ENCODE measurements at regions not wholly inside any gene's neighbourhood (a gene's known extent, or its start where the extent isn't known, plus 50 kb on each side); places are given as distances from the start of the nearest gene placed in this dataset.

DNA sequence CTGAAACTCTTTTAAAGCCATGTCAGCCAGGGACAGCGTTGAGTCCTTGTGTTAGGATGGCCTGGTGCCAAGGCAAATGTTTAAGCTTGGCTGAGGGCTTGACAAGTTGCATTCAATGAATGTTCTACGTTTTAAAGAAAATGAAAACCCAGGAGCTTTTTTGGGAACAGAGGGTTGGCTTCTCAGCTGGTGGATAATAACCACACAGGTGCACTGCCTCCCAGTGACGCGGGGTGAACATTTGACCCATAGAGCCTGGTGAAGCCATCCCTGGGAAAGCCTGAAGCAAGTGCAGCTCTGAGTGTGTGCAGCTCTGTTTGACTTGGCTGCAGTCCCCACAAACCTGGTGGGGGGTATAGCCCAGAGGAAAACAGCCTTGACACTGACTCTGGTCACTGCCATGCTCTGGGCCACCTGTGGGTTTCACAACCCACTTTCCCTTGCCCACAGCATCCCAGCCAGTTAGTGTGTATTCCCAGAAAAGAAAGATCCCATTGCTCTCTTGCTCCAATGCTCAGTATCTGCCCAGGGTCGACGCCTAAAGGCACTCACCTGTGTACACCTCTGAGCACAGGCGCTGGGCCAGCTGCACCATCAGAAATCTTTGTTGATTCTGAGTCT lies 874.9 kb downstream of the RNF144A start:
- TF ChIP-seq POLR2AphosphoS5 (IDR thresholded peaks at IDR 0.05) (no peak), POLR2A (IDR thresholded peaks at IDR 0.05; ENCODE audit: low read depth) (no peak)
- TF ChIP-seq, protein P1, sequence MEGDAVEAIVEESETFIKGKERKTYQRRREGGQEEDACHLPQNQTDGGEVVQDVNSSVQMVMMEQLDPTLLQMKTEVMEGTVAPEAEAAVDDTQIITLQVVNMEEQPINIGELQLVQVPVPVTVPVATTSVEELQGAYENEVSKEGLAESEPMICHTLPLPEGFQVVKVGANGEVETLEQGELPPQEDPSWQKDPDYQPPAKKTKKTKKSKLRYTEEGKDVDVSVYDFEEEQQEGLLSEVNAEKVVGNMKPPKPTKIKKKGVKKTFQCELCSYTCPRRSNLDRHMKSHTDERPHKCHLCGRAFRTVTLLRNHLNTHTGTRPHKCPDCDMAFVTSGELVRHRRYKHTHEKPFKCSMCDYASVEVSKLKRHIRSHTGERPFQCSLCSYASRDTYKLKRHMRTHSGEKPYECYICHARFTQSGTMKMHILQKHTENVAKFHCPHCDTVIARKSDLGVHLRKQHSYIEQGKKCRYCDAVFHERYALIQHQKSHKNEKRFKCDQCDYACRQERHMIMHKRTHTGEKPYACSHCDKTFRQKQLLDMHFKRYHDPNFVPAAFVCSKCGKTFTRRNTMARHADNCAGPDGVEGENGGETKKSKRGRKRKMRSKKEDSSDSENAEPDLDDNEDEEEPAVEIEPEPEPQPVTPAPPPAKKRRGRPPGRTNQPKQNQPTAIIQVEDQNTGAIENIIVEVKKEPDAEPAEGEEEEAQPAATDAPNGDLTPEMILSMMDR (IDR thresholded peaks at IDR 0.05), result no peak

Measured in esophagus muscularis mucosa (tissue), 3 donors.